ENCODE measurements at regions not wholly inside any gene's neighbourhood (a gene's known extent, or its start where the extent isn't known, plus 50 kb on each side); places are given as distances from the start of the nearest gene placed in this dataset.

DNA sequence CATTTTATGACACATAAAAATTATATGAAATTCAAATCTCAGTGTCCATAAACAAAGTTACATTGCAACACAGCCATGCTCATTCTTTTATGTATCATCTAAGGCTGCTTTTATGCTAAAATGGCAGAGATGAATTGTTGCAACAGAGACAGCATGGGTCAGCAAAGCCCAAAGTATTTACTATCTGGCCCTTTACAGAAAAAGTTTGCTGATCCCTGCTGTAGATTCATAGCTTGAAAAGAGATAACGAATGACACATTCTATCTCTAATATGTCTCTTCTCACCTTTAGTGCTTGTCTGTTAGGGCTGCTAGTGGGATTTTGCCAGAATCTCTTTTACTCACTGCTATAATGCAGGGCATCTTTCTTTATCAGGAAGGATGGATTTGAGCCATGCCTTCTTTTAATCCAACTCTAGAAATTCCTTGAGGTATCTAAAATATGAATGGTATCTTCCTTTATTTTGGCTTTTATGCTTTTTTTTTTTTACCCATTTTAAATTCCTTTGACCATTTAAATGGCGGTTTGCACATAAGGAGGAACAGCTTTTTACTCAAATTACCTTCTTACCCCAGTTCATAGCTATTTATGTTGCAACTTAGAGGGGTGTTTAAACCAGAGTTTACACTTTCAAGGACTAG is 598.2 kb downstream of the PLPP3 start:
- ATAC-seq (no peak), DNase-seq (ENCODE audit: low spot score) (no peak)
- ChIA-PET CTCF (no interaction called here), POLR2A (no interaction called here)
- Mint-ChIP-seq H3K4me3 (no peak overlapping the region), H3K27ac (no peak overlapping the region), H3K4me1 (peaks cover 6% of the 10 kb centered on the region), H3K27me3 (ENCODE audit: low read depth) (peaks cover 9% of the 10 kb centered on the region), H3K9me3 (0 out of 2 replicates have a peak, but pooled peaks cover 4% of the 10 kb centered on the region), H3K36me3 (no peaks in the 10 kb centered on the region)
- TF ChIP-seq ZNF317 (CRISPR knock-in tag; IDR thresholded peaks at IDR 0.05; ENCODE audit: borderline replicate concordance, low read depth) (no peak), ATF1 (CRISPR knock-in tag; IDR thresholded peaks at IDR 0.05) (no peak), ZNF396 (CRISPR knock-in tag; IDR thresholded peaks at IDR 0.05; ENCODE audit: borderline replicate concordance) (no peak), GRHL2 (CRISPR knock-in tag; IDR thresholded peaks at IDR 0.05; ENCODE audit: insufficient replicate concordance, severe bottlenecking) (no peak), FOXP1 (CRISPR knock-in tag; IDR thresholded peaks at IDR 0.05; ENCODE audit: borderline replicate concordance) (no peak), ETV6 (CRISPR knock-in tag; IDR thresholded peaks at IDR 0.05) (no peak), SMAD4 (CRISPR knock-in tag; IDR thresholded peaks at IDR 0.05) (no peak), TP53 (CRISPR knock-in tag; IDR thresholded peaks at IDR 0.05) (no peak), ZNF671 (CRISPR knock-in tag; IDR thresholded peaks at IDR 0.05) (no peak), MYBL2 (CRISPR knock-in tag; IDR thresholded peaks at IDR 0.05) (no peak), EMX1 (CRISPR knock-in tag; IDR thresholded peaks at IDR 0.05) (no peak), NFATC4 (CRISPR knock-in tag; IDR thresholded peaks at IDR 0.05) (no peak)
- TF ChIP-seq, protein P1, sequence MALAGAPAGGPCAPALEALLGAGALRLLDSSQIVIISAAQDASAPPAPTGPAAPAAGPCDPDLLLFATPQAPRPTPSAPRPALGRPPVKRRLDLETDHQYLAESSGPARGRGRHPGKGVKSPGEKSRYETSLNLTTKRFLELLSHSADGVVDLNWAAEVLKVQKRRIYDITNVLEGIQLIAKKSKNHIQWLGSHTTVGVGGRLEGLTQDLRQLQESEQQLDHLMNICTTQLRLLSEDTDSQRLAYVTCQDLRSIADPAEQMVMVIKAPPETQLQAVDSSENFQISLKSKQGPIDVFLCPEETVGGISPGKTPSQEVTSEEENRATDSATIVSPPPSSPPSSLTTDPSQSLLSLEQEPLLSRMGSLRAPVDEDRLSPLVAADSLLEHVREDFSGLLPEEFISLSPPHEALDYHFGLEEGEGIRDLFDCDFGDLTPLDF (CRISPR knock-in tag; IDR thresholded peaks at IDR 0.05) = no peak
- TF ChIP-seq, protein P2, sequence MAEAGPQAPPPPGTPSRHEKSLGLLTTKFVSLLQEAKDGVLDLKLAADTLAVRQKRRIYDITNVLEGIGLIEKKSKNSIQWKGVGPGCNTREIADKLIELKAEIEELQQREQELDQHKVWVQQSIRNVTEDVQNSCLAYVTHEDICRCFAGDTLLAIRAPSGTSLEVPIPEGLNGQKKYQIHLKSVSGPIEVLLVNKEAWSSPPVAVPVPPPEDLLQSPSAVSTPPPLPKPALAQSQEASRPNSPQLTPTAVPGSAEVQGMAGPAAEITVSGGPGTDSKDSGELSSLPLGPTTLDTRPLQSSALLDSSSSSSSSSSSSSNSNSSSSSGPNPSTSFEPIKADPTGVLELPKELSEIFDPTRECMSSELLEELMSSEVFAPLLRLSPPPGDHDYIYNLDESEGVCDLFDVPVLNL (CRISPR knock-in tag; IDR thresholded peaks at IDR 0.05; ENCODE audit: borderline replicate concordance, low read depth) = no peak
- TF ChIP-seq, protein P3, sequence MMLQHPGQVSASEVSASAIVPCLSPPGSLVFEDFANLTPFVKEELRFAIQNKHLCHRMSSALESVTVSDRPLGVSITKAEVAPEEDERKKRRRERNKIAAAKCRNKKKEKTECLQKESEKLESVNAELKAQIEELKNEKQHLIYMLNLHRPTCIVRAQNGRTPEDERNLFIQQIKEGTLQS (CRISPR knock-in tag; conservative IDR thresholded peaks at IDR 0.05) = no peak
- TF ChIP-seq, protein P4, sequence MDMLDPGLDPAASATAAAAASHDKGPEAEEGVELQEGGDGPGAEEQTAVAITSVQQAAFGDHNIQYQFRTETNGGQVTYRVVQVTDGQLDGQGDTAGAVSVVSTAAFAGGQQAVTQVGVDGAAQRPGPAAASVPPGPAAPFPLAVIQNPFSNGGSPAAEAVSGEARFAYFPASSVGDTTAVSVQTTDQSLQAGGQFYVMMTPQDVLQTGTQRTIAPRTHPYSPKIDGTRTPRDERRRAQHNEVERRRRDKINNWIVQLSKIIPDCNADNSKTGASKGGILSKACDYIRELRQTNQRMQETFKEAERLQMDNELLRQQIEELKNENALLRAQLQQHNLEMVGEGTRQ (CRISPR knock-in tag; IDR thresholded peaks at IDR 0.05) = no peak

DNA sequence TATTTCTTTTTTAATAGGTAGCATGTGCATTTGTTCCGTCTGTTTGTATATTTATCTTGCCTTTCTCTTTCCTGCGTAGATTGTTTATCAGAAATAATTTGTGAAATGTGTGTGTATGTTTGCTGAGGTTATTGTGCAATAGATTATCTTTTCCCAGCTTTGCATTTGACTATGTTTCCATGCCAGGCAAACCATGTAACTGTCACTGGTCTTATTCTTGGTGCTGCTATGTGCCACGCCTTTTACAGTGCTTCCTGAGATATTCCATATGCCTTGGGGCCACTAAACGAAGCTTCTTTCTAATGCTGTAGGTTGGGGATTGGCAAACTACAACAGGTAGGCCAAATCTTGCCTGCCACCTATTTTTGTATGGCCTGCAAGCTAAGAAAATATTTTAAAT is 598.8 kb downstream of the PLPP3 start:
- DNase-seq (ENCODE audit: low spot score) = no peak
- H3K4me3 Mint-ChIP-seq = no peak overlapping the region
- no peaks in the 10 kb centered on the region for H3K36me3 Mint-ChIP-seq
- peaks cover 5% of the 10 kb centered on the region; the same call in 1 of the 2 replicates for H3K27me3 Mint-ChIP-seq (ENCODE audit: low read depth)
- no peak overlapping the region for H3K27ac Mint-ChIP-seq
- peaks cover 6% of the 10 kb centered on the region for H3K4me1 Mint-ChIP-seq
- H3K9me3 Mint-ChIP-seq = 0 out of 2 replicates have a peak, but pooled peaks cover 4% of the 10 kb centered on the region
- ChIA-PET CTCF (no interaction called here), POLR2A (no interaction called here)
- ATAC-seq = no peak
- TF ChIP-seq MXD4 (CRISPR knock-in tag; IDR thresholded peaks at IDR 0.05; ENCODE audit: borderline replicate concordance) = no peak
- TF ChIP-seq, protein P1 (CRISPR knock-in tag; IDR thresholded peaks at IDR 0.05) = no peak
- TF ChIP-seq, protein P5, sequence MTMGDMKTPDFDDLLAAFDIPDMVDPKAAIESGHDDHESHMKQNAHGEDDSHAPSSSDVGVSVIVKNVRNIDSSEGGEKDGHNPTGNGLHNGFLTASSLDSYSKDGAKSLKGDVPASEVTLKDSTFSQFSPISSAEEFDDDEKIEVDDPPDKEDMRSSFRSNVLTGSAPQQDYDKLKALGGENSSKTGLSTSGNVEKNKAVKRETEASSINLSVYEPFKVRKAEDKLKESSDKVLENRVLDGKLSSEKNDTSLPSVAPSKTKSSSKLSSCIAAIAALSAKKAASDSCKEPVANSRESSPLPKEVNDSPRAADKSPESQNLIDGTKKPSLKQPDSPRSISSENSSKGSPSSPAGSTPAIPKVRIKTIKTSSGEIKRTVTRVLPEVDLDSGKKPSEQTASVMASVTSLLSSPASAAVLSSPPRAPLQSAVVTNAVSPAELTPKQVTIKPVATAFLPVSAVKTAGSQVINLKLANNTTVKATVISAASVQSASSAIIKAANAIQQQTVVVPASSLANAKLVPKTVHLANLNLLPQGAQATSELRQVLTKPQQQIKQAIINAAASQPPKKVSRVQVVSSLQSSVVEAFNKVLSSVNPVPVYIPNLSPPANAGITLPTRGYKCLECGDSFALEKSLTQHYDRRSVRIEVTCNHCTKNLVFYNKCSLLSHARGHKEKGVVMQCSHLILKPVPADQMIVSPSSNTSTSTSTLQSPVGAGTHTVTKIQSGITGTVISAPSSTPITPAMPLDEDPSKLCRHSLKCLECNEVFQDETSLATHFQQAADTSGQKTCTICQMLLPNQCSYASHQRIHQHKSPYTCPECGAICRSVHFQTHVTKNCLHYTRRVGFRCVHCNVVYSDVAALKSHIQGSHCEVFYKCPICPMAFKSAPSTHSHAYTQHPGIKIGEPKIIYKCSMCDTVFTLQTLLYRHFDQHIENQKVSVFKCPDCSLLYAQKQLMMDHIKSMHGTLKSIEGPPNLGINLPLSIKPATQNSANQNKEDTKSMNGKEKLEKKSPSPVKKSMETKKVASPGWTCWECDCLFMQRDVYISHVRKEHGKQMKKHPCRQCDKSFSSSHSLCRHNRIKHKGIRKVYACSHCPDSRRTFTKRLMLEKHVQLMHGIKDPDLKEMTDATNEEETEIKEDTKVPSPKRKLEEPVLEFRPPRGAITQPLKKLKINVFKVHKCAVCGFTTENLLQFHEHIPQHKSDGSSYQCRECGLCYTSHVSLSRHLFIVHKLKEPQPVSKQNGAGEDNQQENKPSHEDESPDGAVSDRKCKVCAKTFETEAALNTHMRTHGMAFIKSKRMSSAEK (CRISPR knock-in tag; IDR thresholded peaks at IDR 0.05; ENCODE audit: borderline replicate concordance) = no peak
- TF ChIP-seq FOXP1 (CRISPR knock-in tag; IDR thresholded peaks at IDR 0.05; ENCODE audit: borderline replicate concordance) = no peak
- TF ChIP-seq, protein P6, sequence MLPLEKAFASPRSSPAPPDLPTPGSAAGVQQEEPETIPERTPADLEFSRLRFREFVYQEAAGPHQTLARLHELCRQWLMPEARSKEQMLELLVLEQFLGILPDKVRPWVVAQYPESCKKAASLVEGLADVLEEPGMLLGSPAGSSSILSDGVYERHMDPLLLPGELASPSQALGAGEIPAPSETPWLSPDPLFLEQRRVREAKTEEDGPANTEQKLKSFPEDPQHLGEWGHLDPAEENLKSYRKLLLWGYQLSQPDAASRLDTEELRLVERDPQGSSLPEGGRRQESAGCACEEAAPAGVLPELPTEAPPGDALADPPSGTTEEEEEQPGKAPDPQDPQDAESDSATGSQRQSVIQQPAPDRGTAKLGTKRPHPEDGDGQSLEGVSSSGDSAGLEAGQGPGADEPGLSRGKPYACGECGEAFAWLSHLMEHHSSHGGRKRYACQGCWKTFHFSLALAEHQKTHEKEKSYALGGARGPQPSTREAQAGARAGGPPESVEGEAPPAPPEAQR (CRISPR knock-in tag; IDR thresholded peaks at IDR 0.05) = no peak
- TF ChIP-seq NFATC4 (CRISPR knock-in tag; IDR thresholded peaks at IDR 0.05) = no peak
- TF ChIP-seq, protein P7, sequence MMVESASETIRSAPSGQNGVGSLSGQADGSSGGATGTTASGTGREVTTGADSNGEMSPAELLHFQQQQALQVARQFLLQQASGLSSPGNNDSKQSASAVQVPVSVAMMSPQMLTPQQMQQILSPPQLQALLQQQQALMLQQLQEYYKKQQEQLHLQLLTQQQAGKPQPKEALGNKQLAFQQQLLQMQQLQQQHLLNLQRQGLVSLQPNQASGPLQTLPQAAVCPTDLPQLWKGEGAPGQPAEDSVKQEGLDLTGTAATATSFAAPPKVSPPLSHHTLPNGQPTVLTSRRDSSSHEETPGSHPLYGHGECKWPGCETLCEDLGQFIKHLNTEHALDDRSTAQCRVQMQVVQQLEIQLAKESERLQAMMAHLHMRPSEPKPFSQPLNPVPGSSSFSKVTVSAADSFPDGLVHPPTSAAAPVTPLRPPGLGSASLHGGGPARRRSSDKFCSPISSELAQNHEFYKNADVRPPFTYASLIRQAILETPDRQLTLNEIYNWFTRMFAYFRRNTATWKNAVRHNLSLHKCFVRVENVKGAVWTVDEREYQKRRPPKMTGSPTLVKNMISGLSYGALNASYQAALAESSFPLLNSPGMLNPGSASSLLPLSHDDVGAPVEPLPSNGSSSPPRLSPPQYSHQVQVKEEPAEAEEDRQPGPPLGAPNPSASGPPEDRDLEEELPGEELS (CRISPR knock-in tag; IDR thresholded peaks at IDR 0.05) = no peak
